Right atrium auricular region (tissue), 2 donors: ENCODE measurements at regions not wholly inside any gene's neighbourhood (a gene's known extent, or its start where the extent isn't known, plus 50 kb on each side); places are given as distances from the start of the nearest gene placed in this dataset.

Experiments used
- DNase-seq: peaks from one replicate; pipeline ENCODE4 v3.0.0-alpha.2; 2019; ENCODE audit warnings: low spot score
- H3K27ac ChIP-seq, 2 donors: fragments of 200-600 bp; sonication (generic); 1 replicate in 1 of 2; 2 replicates in 1 of 2; pipeline ENCODE4 v1.5.1; 2016 to 2019
- H3K27me3 ChIP-seq, 2 donors: fragments of 200-600 bp; sonication (generic); one replicate each; pipeline versions ENCODE4 v1.5.1 to v1.6.0; 2017 to 2019
- H3K36me3 ChIP-seq: fragments of 200-600 bp; sonication (generic); one replicate; pipeline ENCODE4 v1.5.1; 2016
- H3K4me1 ChIP-seq, 2 donors: fragments of 200-600 bp; sonication (generic); one replicate each; pipeline versions ENCODE4 v1.5.1 to v1.6.0; 2017 to 2019
- H3K4me3 ChIP-seq, 2 donors: fragments of 200-600 bp; sonication (generic); 1 replicate in 1 of 2; 2 replicates in 1 of 2; pipeline ENCODE4 v1.5.1; 2017 to 2019; ENCODE audit warnings: mild to moderate bottlenecking in 1 of 2, moderate library complexity in 1 of 2
- H3K9me3 ChIP-seq, 2 donors: fragments of 200-600 bp; sonication (generic); one replicate each; pipeline ENCODE4 v1.5.1; 2019
- CTCF ChIP-seq, 2 donors: fragments of 200-600 bp; sonication (generic); IDR thresholded peaks; one replicate each; pipeline ENCODE4 v1.5.1; 2019; ENCODE audit warnings: antibody characterized with exemption in 2 of 2

DNA sequence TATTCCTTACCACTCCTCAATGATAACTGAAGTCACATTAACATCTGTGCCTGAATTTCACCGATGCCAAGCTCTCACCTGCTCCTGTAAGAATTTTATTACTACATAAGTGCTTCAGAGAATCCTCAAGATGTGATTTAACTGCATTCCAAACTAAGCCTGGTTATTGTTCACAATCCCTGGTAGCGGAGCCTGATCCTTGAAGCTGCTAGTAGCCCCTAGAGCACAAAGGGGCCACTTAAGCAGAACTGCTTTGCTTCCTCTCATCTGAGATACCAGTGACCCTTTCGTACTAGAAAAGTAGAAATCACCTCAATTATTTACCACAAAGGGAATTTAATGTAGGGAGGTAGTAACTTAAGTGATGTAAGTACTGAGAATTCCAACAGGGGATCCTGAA, 529.6 kb downstream of the CPS1 start:
- DNase-seq = no peak
- H3K4me1 ChIP-seq = no peaks in the 10 kb centered on the region

DNA sequence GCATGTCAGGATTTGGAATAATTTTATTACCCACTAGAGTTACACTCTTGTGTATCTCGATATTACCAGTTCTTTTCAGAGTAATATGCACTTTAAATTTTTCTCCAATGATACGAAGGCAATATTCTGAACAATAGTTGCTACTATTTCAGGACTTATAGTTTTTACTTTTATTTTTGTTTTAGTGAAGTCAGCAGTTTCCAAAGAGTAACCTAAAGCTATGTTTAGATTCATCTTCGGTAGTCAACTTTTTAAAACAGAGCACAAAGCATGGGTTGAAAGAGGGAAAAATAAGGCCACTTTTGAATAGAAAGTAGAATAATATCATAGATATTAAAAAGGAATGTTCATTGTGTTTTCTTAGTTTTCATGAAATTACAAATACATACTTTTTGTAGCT, 532.7 kb downstream of the CPS1 start:
- no peaks in the 10 kb centered on the region for H3K27me3 ChIP-seq
- DNase-seq = no peak
- no peaks in the 10 kb centered on the region for H3K4me1 ChIP-seq
- H3K27ac ChIP-seq = no peak overlapping the region
- H3K36me3 ChIP-seq = no peaks in the 10 kb centered on the region
- no peak overlapping the region for H3K4me3 ChIP-seq
- TF ChIP-seq CTCF (IDR thresholded peaks at IDR 0.05) = no peak
- H3K9me3 ChIP-seq = no peaks in the 10 kb centered on the region

More for the DNA sequence above, 529.6 kb downstream of the CPS1 start:
- Histone ChIP-seq H3K27me3 (no peaks in the 10 kb centered on the region), H3K27ac (no peak overlapping the region), H3K4me3 (no peak overlapping the region), H3K36me3 (no peaks in the 10 kb centered on the region), H3K9me3 (no peaks in the 10 kb centered on the region)
- TF ChIP-seq CTCF (IDR thresholded peaks at IDR 0.05) = no peak

DNA sequence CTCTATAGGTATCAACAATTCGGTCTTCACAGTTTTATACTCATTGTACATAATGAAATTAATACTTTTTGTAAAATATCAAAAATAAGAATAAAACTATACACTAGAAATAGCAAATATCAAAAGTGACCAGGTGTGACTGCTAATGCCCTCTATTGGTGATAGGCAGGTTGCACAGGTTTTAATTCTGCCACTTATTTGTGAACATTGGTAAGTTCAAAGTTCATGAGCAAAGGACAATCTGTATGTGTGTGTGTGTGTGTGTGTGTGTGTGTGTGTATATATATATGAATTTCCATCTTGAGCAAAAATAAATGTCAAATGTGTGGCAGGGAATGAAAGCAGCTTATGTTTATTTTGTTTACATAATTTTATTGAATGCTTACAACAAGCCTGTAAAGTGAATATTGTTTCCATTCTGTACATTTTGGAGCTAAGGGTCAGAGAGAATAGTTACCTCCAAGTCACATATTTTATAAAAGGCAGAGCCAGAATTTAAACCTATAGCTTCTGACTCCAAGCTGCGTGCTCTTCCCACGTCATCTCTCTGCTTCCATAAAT, 537.4 kb downstream of the CPS1 start:
- peaks cover 0 to 11% of the 10 kb centered on the region in 2 donors for H3K9me3 ChIP-seq
- no peak for TF ChIP-seq CTCF (IDR thresholded peaks at IDR 0.05)
- H3K4me3 ChIP-seq = no peak overlapping the region
- no peaks in the 10 kb centered on the region for H3K4me1 ChIP-seq
- H3K27me3 ChIP-seq = no peaks in the 10 kb centered on the region
- H3K36me3 ChIP-seq = no peaks in the 10 kb centered on the region
- no peak overlapping the region for H3K27ac ChIP-seq
- DNase-seq = no peak

- no peaks in the 10 kb centered on the region for H3K9me3 ChIP-seq
- no peaks in the 10 kb centered on the region for H3K27me3 ChIP-seq
- no peaks in the 10 kb centered on the region for H3K4me1 ChIP-seq
- DNase-seq = no peak
- H3K4me3 ChIP-seq = no peak overlapping the region
- TF ChIP-seq CTCF (IDR thresholded peaks at IDR 0.05) = no peak
- H3K27ac ChIP-seq = no peak overlapping the region
- H3K36me3 ChIP-seq = no peaks in the 10 kb centered on the region
Measured at GRCh38 chr2:211103989-211104388, 547.6 kb downstream of the CPS1 start.

GRCh38 chr2:211113334-211114175, 557.2 kb downstream of the CPS1 start:
- DNase-seq = no peak
- Histone ChIP-seq H3K4me3 (no peak overlapping the region), H3K4me1 (no peaks in the 10 kb centered on the region), H3K27me3 (no peaks in the 10 kb centered on the region), H3K36me3 (no peaks in the 10 kb centered on the region), H3K9me3 (no peaks in the 10 kb centered on the region), H3K27ac (no peak overlapping the region)
- no peak for TF ChIP-seq CTCF (IDR thresholded peaks at IDR 0.05)
